ENCODE measurements at regions not wholly inside any gene's neighbourhood (a gene's known extent, or its start where the extent isn't known, plus 50 kb on each side); places are given as distances from the start of the nearest gene placed in this dataset.
"Not testable (repeated sequence)": the region's sequence is repeated elsewhere in the genome, so short reads cannot be mapped to it uniquely, and the experiment has no call there.

DNA sequence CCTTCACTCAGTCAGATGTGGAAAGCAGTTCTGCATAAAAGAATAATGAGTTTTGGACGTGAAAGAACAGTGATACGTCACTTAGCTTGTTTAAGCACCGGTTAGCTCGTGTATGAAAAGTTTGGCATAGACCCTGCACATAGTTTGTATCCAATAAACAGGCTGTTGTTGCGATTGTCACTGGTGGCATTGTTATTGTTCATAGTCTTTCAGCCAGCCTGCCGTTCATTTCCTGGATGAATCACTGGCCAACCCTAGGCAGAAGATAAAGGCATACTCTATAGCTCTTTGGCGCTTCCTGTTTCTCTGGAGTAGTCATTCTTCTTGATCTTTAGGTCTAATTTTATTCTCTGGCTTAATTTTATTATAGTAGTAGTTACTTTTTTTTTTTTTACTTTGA is 57.8 kb upstream of the ANKRD30A start:
- FAIRE-seq, result no peak

DNA sequence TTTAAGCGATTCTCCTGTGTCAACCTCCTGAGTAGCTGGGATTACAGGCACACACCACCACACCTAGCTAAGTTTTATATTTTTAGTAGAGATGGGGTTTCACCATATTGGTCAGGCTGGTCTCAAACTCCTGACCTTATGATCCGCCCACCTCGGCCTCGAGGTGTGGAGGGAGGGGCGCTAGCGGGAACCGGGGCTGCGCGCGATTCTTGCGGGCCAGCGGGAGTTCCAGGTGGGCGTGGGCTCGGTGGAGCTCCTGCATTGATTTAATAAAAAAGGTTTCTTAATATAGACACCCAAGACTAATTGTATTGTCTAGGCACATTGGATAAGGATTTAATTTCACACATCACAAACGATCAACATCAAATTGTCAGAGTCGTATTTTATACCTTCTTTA is 63.1 kb upstream of the ANKRD30A start:
- FAIRE-seq, result not testable (repeated sequence)

DNA sequence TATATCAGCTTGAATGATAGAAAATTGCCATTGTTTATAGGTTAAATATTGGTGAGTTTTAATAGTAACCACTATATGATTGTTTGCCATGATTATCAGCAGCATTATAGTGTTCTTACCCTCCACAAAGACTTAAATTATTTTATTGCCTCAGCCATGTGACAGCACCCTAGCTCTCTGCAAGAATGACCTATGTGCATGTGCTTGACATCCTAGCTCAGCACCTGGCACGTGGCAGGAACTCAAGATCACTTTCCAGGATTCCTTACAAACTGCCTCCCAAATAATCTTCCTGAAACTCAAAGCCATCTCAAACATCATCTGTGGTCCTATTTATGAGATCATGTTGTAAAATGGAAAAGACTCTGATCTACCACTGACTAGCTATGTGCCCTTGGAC is 68.1 kb upstream of the ANKRD30A start:
- FAIRE-seq, result no peak

DNA sequence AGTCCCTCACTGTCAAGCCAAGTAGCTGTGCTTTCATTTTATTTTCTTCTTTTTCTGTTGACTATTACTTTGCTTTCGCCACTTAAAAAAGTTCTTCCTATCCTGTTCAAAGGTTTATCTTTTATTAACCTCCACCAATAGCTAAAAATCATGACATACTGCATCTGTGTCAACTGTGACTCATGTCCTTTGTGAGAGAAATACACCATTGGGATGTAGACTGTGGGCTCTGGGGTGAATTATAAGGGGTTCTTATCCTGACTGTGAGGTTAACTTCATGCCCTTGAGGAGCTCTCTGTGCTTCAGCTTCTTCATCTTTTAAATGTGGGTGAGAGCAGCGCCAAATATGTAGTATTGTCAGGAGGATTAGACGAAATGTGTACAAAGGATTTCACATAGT is 71.9 kb upstream of the ANKRD30A start:
- FAIRE-seq, result no peak

DNA sequence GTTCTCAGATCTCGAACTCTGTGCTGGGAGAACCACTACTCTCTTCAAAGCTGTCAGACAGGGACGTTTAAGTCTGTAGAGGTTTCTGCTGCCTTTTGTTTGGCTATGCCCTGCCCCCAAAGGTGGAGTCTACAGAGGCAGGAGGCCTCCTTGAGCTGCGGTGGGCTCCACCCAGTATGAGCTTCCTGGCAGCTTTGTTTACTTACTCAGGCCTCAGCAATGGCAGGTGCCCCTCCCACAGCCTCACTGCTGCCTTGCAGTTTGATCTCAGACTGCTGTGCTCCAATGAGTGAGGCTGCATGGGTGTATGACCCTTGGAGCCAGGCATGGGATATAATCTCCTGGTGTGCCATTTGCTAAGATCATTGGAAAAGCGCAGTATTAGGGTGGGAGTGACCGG is 75.4 kb upstream of the ANKRD30A start:
- FAIRE-seq, result not testable (repeated sequence)

DNA sequence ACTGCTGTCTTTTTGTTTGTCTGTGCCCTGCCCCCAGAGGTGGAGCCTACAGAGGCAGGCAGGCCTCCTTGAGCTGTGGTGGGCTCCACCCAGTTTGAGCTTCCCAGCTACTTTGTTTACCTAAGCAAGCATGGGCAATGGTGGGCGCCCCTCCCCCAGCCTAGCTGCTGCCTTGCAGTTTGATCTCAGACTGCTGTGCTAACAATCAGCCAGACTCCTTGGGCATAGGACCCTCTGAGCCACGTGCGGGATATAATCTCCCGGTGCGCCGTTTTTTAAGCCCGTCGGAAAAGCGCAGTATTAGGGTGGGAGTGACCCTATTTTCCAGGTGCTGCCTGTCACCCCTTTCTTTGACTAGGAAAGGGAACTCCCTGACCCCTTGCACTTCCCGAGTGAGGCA is 81.1 kb upstream of the ANKRD30A start:
- FAIRE-seq, result not testable (repeated sequence)

DNA sequence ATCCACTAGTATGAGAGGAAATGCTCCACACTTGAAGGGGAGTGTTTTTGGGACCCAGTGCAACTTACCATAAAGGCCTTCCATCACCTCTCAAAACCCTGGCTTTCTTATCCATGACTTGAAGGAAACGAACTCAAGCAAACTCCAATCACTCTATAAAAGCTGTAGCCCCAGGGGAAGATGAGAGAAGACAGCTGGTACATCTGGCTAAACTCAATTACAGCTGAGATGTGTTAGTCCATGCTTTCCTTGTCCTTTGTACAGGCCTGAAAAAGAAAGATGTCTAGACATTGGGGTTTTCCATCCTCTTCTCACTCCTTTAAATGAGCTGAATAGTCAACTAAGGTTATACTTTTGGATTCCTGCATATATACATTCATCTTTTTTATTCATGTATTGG is 89.5 kb upstream of the ANKRD30A start:
- no peak for FAIRE-seq

DNA sequence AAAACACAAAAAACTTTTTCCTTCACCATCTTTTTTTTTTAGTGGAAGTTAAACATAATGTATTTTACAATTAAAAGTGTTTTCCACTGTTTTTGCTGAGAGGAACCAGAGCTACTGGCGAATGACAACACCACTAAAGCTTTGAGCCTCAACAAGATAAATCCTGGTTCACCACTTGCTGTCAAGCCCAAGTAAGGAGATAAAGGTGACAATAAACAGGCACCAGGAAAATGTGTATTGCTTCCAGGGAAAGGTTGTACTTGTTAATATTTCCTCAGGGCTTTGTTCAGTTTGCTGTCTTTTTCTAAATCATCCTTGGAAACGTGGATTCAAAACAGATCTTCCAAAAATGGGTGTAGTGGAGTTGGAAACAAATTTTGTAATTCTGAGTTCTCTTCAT is 109.9 kb upstream of the ANKRD30A start:
- FAIRE-seq, result no peak

DNA sequence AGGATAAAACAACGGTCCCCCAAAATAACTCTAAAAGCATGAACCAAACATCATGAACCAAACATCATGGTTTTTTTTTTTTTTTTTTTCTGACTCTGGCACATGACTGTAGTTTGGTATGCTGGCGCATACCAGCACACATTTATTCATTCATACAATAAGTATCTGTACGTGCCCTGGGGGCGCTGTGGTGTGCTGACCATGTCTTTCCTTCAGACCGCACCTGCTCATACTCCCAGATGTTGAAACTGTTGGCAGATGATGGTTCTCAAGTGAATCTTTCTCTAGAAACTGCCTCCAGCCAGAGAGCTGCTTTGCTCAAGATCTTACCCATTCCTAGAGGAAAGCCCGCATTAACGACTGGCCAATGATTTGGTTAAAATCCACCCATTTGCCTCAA is 114.7 kb upstream of the ANKRD30A start:
- no peak for FAIRE-seq

DNA sequence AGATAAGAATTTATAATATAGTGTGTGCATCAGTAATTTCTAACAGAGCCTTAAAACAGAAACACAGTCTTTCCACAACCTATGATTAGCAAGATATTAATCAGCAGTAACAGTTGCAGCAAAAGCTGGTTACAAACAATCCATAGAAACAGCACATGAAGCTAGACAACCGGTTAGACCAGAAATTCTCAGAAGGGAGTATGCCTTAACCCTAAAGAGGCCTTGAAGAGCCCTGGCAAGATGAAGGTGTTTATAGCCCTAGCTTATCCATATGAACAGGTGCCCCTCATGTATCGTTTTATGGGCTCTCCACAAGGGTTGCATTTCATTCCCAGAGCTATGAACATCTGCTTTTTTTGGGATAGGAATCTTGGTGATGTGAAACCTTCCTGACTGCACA is 117.1 kb upstream of the ANKRD30A start:
- not testable (repeated sequence) for FAIRE-seq

DNA sequence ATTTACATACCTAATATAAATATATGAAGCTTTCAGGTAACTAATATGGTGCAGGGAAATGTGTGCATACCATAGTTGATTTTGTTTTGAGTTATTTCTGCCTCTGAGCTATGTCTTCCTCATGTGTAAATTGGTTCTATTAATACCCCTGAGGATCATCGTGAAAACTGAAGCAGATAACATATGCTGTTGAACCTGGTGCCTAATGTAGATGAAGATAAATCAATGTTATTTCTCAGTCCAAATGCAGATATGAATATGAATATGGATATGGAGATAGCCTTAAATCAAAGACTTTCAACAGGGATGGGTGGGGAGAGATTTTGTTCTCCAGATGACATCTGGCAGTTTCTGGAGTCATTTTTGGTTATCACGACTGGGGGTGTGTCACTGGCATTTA is 122.3 kb upstream of the ANKRD30A start:
- no peak for FAIRE-seq

DNA sequence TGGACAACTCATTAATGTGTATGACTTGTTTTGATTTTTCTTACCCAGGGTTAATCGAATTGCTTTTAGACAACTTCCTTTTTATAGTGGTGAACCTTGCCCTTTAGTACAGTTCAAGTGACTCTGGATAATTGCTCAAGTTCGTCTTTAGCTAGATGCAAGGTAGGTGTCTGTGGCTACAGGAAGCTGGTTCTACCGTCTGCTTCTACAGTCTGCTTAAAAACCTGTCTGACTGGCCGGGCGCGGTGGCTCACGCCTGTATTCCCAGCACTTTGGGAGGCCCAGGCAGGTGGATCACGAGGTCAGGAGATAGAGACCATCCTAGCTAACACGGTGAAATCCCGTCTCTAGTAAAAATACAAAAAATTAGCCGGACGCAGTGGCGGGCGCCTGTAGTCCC is 129.6 kb upstream of the ANKRD30A start:
- FAIRE-seq, result not testable (repeated sequence)

DNA sequence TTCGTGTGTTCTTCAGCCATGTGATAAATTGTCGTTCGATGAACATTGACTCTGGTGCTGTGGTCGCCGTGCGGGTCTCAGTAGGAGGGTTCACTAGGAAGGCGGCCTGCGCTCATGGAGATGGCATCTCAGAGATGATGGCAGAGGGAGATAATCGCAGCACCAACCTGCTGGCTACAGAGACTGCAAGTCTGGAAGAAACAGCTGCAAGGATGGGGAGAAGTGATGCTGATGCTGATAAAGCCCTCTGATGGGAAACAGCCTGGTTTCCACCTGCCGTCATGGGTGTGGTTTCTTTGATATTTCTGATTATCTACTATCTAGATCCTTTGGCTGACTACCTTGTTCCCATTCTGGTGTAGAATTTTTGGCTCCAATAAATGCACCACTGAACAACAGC is 130.5 kb upstream of the ANKRD30A start:
- no peak for FAIRE-seq

DNA sequence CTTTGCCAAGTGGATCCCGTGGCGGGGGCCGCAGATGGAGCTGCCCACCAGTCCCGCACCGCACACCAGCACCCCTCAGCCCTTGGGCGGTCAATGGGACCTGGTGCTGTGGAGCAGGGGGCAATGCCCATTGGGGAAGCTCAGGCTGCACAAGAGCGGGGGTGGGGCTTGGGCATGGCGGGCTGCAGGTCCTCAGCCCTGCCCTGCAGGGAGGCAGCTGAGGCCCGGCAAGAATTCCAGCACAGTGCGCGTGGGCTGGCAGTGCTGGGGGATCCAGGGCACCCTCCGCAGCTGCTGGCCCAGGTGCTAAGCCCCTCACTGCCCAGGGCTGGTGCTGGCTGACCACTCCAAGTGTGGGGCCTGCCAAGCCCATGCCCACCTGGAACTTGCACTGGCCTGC is 136.2 kb upstream of the ANKRD30A start:
- no peak for FAIRE-seq

DNA sequence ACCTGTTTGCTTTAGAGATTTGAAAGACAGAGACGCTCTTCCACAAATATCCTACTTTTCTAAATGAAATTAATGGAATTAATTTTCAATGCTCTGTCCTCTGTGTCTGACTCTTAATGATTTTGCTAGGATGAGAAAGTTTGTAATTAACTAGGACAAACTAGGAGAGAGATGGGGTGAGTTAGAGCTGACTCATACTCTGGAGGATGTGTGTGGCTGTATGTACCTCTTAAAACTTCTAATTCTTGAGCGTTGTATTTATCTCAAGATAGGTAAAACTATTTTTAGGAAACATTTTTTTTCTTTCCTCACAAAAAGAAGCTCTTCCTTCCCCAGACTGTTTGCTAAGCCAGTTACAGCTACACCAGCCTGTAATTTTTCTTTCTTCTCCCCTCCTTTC is 178.8 kb upstream of the ANKRD30A start:
- FAIRE-seq, result no peak

DNA sequence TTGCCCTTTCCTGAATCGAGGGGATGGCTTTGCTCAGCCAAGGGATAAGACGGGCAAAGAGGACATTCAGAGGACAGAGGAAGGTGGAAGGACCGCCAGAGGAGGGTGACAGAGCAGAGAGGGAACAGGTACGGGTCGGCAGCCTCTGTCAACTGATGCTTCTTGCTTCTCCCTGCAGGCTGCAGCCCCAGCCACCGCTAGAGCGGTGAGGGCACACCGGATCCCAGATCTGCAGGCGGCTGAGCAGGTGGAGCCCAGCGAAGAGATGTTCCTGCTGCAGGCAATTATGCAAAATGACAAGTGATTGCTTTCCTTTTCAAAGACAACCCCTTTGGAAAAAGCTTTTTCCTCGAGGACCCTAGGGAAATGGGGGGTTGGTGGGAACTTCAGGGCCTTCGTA is 181.9 kb upstream of the ANKRD30A start:
- no peak for FAIRE-seq

DNA sequence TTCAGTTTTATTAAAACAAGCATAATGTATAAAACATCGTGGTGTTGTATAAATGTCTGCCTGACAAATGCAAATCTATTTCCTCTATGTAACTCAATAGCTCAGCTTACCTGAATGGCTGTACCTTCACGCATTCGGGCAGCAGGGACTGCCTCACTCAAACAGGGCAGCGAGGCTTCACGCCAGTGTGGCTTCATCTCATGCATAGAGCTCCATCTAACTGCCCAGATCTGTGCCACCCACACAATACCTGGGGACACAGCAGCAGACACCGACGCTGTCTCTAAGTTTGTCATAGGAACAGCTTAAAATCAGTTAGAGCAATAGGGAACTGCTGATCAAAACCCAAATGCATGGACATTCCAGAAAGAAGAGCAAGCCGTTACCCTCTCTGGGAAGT is 182.8 kb upstream of the ANKRD30A start:
- no peak for FAIRE-seq

DNA sequence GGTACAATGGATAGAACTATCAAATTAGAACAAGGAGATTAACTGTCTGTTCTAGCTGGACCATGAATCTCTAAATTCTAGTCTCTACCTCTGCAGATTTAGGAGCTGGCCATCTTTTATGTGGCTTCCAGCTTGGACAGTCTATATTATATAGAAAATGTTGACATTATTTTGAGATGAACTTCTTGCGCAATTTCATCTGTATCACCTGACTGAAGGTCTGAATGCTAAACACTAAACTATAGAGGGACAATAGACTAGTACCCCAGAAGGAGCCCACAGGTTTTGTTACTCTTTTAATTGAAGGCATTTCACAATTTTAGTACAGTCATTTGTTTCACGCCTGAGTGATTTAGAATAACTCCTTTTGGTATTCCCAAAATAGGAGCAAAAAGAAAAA is 222.4 kb upstream of the ANKRD30A start:
- FAIRE-seq, result no peak

DNA sequence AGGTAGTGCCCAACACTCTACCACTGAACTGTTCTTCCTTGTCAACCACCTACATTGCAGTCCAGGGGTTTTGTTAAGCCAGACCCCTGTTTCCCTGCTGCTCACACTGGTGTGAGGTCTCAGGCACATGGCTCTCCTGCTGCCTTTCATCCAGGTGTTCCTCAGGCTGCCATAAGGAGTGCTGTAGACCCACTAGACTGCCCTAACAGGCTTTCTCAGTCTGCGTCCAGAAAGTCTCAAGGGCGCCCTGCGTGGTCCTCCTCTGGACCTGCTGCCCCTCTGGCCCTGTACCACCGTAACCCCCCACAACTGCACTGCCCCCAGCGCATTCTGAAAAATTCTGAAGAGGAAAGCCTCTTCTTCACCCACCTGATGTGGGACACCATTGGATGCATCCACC is 225.7 kb upstream of the ANKRD30A start:
- FAIRE-seq, result no peak

DNA sequence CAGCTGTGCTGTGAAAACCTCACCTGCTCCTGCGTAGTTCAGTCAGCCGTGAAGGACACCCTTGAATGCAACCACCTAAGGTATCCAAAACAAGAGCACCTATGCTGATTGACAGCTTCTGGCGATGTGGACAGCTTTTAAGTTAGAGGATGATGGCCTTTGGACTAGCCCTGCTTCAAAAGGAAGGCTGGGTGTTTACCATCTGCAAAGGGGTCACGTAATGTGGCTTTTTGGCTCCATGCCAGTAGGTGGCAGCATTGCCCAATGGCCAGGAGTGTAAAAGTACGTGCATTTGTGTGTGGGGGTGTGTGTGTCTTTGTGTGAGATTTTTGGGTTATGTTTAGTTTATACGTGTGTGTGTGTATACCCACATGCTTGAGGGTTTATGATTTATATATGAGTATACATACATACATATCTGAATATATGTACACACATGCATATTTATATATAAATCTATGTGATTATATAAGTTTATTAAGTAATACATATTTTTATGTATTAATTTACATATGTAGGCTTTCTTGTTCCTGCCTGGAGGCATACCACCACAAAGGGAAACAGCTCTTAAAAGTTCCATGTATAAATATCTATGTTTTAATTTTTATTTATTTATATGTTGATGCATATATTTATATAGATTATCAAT is 236.3 kb upstream of the ANKRD30A start:
- no peak for FAIRE-seq

DNA sequence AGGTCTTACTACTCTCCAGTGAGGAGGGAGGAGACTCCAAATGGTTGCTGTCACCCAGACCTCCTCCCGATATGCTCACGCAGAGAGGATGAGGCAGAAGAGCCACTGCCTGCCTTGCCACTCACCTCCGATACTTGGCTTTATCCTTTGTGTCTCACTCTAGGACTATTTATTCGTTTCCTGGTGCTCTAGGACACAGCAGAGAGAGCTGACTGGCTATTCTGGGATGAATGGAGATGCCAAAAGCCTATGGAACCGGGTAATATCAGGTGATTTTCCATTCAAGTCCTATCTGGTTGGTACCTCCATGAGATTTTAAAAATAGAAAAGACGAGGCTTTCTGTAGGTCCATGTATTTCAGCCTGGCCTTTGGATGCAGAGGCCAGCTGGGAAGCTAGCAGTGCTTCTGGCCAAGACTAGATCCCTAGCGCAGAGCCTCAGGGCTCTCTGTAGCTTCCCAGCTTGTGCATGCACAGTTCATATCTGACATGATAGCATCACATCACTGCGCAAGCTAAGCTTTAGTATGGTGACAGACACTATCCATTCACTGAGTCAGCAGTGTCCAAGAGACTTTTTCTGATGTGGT is 239.0 kb upstream of the ANKRD30A start:
- no peak for FAIRE-seq

DNA sequence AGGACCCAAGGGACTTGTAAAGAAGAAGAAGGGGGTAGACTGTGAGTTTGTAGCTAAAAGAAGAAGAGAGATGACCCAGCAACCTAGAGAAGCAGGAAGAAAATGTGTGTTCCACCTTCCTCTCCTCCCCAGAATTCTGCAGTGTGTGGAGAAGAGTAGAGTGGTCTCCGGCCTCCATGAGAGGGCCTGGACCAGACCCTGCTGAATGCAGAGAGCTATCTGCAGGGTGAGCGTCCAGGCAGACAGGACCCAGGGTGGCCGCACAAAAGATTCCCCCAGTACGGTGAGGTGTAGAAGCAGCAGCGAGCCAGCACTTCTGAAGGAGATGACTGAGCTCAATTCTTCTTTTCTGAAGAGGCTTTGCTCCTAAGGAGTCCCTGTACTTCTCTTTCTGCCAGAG is 239.7 kb upstream of the ANKRD30A start:
- FAIRE-seq, result no peak

DNA sequence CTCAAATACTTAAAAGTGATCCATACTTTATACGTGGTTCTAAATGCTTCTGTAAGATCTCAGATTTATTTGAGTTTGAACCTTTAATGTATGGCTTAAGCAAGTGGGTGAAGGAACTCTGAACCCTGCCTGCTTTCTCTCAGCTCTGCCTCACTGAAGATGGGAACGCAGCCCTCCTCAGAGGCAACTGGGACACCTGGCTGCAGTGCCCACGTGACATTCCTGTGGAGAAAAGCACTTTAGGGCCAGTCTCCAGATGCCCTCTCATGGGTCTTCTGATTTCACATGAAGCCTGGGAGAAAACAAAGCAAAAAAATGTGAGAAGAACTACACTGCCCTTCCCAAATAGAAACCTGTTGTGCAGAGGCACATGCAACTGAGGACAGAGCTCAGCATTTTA is 242.6 kb upstream of the ANKRD30A start:
- no peak for FAIRE-seq

DNA sequence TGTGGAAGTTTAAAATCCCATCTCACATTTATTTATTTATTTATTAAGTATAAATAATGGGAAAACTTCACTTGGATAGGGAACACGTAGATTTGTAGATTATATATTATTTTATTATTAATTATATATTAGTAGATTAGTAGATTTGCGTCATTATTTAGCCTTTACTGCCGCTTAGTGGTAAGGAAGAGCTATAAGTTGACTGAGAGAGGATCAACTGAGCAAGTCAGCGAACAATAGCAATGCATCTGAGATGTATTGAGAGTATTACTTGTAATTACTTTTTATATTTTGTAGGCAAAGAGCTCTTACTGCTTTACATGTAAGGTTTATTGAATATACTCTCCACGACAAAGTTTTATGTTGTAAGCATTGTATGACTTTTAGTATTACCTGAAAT is 244.5 kb upstream of the ANKRD30A start:
- FAIRE-seq, result no peak

DNA sequence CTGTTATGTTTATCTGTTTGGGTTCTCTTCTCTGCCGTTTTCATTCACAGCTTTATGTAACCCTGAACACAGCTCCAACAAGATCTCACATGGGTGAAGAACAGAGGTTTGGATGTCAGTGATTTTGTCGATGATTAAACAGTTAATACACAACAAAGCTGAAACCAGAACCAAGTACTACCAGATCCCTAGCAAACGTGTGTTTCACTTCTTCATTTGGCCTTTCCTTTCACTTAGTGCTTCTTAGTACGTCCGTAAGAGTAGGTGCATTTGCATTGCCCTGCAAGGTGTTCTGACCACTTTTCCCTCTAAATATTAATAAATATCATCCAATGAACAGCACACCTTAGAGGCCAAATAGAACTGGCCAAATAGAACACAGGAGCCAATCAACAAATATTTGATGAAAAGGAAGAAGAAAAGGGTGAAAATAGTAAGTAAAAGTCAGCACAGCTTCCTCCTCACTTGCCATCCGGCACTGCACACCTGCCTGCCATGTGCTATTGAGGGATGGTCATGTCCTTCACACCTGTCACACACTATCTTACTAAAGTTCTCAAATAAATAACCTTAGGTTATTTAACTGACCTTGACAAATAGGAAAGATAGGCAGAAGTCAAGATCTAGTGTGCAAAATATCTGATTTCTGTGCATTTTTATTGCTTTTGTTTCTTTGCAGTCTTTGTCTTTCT is 252.6 kb upstream of the ANKRD30A start:
- FAIRE-seq, result no peak
